Activated CD8-positive, alpha-beta memory T cell treated with anti-CD3 and anti-CD28 coated beads, Interleukin-2, amount 10 ng/mL, durations not matched to agents 7 days and 5 days (primary cell): ENCODE measurements at regions not wholly inside any gene's neighbourhood (a gene's known extent, or its start where the extent isn't known, plus 50 kb on each side); places are given as distances from the start of the nearest gene placed in this dataset.
"Not testable (repeated sequence)": the region's sequence is repeated elsewhere in the genome, so short reads cannot be mapped to it uniquely, and the experiment has no call there.

Source experiments
- ATAC-seq: fragments of 150-1000 bp; cut with Tn5 transposase; one replicate; pipeline ENCODE4 v1.10.0; 2021; ENCODE audit warnings: moderate library complexity
- CTCF ChIA-PET: fragments of 350-600 bp; sonication (Branson Sonifier 250); formaldehyde crosslinking; loops from one replicate; lab custom pipeline; 2021; ENCODE audit warnings: antibody characterized with exemption; lab: Charles Lee
- DNase-seq: peaks from one replicate; pipeline ENCODE4 v3.0.0-alpha.2; 2020
- H3K27ac Mint-ChIP-seq: one replicate; pipeline ENCODE4 v1.8.0; 2021; ENCODE audit warnings: mild to moderate bottlenecking, mixed read lengths
- H3K27me3 Mint-ChIP-seq: one replicate; pipeline ENCODE4 v1.8.0; 2021; ENCODE audit warnings: mixed read lengths
- H3K36me3 Mint-ChIP-seq: one replicate; pipeline ENCODE4 v1.8.0; 2021; ENCODE audit warnings: mild to moderate bottlenecking, mixed read lengths
- H3K4me1 Mint-ChIP-seq: one replicate; pipeline ENCODE4 v1.8.0; 2021; ENCODE audit warnings: mixed read lengths
- H3K4me3 Mint-ChIP-seq: one replicate; pipeline ENCODE4 v1.8.0; 2021; ENCODE audit warnings: mild to moderate bottlenecking, moderate library complexity, mixed read lengths
- H3K9me3 Mint-ChIP-seq: one replicate; pipeline ENCODE4 v1.8.0; 2022; ENCODE audit warnings: low read depth, mixed read lengths

DNA sequence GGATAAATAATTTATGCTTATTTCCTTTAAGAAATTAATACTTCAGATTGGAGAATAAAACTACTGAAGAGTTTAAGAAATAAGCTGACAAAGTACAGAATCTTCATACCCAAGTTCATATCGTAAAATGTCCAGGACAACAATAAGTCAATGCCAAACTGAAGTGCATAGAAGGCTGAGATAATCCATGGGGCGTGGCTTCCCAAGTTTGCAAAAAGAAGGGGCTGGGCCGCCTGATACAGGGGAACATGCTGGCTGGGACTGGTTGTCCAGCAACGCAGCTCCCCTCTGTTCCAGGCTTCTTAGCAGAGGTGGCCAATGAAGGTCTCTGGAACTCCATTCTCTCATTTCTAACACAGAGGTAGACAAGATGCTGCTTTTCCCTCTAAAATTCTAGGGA lies 189.5 kb upstream of the SPOPL start:
- H3K27ac Mint-ChIP-seq, result no peak overlapping the region
- no peaks in the 10 kb centered on the region for H3K27me3 Mint-ChIP-seq
- H3K4me3 Mint-ChIP-seq, result no peak overlapping the region
- H3K36me3 Mint-ChIP-seq, result no peaks in the 10 kb centered on the region
- no peak for ATAC-seq
- H3K9me3 Mint-ChIP-seq, result peaks cover 2% of the 10 kb centered on the region
- CTCF ChIA-PET, result no interaction called here
- H3K4me1 Mint-ChIP-seq, result no peaks in the 10 kb centered on the region
- no peak for DNase-seq

DNA sequence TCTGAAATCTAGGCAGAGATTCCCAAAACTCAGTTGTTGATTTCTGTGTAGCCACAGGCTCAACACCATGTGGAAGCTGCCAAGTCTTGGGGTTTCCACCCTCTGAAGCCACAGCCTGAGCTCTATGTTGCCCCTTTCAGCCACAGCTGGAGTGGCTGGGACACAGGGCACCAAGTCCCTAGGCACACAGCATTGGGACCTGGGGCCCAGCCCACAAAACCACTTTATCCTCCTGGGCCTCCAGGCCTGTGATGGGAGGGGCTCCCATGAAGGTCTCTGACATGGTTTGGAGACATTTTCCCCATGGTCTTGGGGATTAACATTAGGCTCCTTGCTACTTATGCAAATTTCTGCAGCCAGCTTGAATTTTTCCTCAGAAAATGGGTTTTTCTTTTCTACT lies 186.0 kb upstream of the SPOPL start:
- not testable (repeated sequence) for H3K27ac Mint-ChIP-seq, H3K4me1 Mint-ChIP-seq, H3K36me3 Mint-ChIP-seq

DNA sequence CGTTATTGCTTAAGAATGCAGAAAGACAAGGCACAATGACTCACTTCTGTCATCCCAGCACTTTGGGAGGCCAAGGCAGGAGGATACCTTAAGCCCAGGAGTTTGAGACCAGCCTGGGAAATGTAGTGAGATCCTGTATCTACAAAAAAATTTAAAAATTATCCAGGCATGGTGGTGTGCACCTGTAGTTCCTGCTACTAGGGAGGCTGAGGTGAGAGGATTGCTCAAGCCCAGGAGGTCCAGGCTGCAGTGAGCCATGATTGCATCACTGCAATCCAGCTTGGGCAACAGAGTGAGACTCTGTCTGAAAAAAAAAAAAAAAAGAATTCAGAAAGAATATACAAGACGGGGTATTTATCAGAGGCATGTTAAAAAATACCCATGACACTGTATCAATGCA lies 182.0 kb upstream of the SPOPL start:
- H3K4me3 Mint-ChIP-seq, result no peak overlapping the region
- H3K36me3 Mint-ChIP-seq, result no peaks in the 10 kb centered on the region
- peaks cover 3% of the 10 kb centered on the region for H3K9me3 Mint-ChIP-seq
- no peak for ATAC-seq
- no peaks in the 10 kb centered on the region for H3K4me1 Mint-ChIP-seq
- CTCF ChIA-PET, result no interaction called here
- DNase-seq, result no peak
- no peak overlapping the region for H3K27ac Mint-ChIP-seq
- no peaks in the 10 kb centered on the region for H3K27me3 Mint-ChIP-seq

More for the DNA sequence above, 186.0 kb upstream of the SPOPL start:
- DNase-seq, H3K27me3 Mint-ChIP-seq, H3K9me3 Mint-ChIP-seq, H3K4me3 Mint-ChIP-seq, ATAC-seq, CTCF ChIA-PET: not testable (repeated sequence)

DNA sequence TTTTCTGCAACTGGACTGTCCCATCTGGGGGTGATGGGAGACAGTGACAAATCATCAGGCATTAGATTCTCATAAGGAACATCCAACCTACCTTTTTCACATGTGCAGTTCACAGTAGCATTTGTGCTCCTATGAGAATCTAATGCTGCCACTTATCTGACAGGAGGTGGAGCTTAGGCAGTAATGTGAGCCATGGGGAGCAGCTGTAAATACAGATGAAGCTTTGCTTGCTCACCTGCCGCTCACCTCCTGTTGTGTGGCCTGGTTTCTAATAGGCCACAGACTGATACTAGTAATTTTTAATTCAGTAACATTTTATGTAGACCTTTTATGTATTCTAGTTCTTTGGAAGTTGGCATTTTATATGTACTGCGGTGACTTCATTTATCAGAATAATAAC lies 180.1 kb upstream of the SPOPL start:
- H3K4me1 Mint-ChIP-seq, result no peaks in the 10 kb centered on the region
- no peak for ATAC-seq
- CTCF ChIA-PET, result no interaction called here

DNA sequence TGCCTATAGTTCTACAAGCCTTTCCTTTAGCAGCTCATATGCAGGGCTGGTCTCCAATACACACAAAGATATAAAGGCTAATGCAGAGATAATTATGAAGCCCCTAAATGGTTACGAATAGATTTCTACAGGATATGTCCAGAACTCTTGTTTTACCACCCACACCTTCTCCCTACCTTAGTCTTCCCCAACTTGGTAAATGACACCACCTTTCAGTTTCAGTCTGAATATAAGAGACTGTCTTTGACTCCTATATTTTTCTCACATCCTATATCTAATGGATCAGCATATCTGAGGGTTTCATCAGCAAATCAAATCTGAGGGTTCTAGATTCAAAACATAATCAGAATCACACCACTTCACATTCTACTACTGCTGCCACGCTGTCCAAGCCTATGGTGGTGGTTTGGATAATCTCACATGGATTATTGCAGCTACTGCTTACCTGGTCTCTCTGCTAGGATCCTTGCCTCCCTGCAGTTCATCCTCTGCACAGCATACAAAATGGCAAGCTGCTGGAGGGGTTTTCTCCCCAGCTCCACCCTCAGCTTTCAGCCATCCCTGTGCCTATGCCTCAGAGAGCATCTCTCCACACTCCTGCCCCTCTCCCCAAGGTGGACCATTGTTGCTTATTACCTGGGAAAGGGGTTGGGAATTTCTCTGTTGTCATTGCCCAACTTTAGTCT lies 178.0 kb upstream of the SPOPL start:
- no peaks in the 10 kb centered on the region for H3K4me1 Mint-ChIP-seq
- CTCF ChIA-PET, result no interaction called here

More for the DNA sequence above, 180.1 kb upstream of the SPOPL start:
- no peak for DNase-seq
- no peaks in the 10 kb centered on the region for H3K27me3 Mint-ChIP-seq
- peaks cover 2% of the 10 kb centered on the region for H3K9me3 Mint-ChIP-seq
- no peaks in the 10 kb centered on the region for H3K36me3 Mint-ChIP-seq
- no peak overlapping the region for H3K4me3 Mint-ChIP-seq
- no peak overlapping the region for H3K27ac Mint-ChIP-seq

DNA sequence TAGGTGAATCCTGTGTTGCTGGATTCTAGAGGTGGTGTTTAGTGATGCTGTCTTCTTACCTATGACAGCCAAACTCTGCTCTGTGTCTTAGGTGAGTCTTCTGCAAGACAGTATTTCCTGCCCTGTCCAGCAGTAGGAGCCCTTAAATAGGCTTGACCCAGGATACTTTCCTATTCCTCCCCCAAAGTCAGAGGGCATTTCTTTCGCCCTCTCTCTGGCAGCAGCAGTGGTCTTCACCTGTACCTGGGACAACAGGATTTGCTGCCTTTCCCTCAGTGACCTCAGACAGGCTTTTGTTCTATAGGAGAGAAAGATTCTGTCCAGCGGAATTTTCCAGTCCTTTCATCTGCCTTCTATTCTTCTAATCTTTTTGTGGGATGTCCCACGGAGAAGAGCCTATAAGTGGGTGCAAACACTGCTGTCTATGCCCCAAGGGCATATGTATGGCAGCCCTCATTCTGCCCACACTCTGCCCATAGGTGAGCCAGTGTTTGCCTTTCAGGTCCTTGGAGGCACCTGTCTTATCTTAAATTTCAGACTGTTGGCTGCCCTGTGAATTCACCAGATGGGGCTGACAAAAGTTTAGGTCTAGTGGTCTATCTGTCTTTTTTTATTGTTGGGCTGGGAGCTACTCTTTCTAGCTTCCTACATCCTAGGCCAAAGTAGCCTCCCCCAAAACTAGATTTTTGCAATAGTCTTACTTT lies 177.3 kb upstream of the SPOPL start:
- Mint-ChIP-seq H3K27ac (no peak overlapping the region), H3K4me1 (no peaks in the 10 kb centered on the region), H3K27me3 (no peaks in the 10 kb centered on the region), H3K36me3 (no peaks in the 10 kb centered on the region), H3K9me3 (peaks cover under 1% of the 10 kb centered on the region), H3K4me3 (no peak overlapping the region)
- no peak for DNase-seq
- CTCF ChIA-PET, result no interaction called here
- ATAC-seq, result no peak

More for the DNA sequence above, 178.0 kb upstream of the SPOPL start:
- ATAC-seq, result no peak
- no peak overlapping the region for H3K27ac Mint-ChIP-seq
- H3K9me3 Mint-ChIP-seq, result peaks cover 2% of the 10 kb centered on the region
- H3K36me3 Mint-ChIP-seq, result no peaks in the 10 kb centered on the region
- no peak overlapping the region for H3K4me3 Mint-ChIP-seq
- no peak for DNase-seq
- no peaks in the 10 kb centered on the region for H3K27me3 Mint-ChIP-seq

DNA sequence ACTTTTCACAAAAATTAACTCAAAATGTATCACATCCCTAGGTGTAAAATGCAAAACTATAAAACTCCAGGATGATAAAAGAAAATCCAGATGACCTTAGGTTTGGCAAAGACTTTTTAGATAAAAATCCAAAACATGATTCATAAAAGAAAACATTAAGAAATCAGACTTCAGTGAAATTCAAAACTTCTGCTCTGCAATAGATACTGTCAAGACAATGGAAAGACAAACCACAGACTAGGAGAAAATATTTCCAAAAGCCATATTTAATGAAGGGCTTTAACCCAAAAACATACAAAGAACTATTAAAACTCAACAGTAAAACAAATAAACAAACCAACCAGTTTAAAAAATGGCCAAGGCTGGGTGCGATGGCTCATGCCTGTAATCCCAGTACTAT lies 173.6 kb upstream of the SPOPL start:
- Mint-ChIP-seq H3K9me3 (no peaks in the 10 kb centered on the region), H3K27ac (no peak overlapping the region), H3K36me3 (no peaks in the 10 kb centered on the region), H3K27me3 (no peaks in the 10 kb centered on the region), H3K4me3 (no peak overlapping the region), H3K4me1 (no peaks in the 10 kb centered on the region)
- DNase-seq, result no peak
- CTCF ChIA-PET, result interaction anchor here (1.1 kb wide), 1 partner anchor 21 kb away, joined by 3 read pairs; no protein-coding TSS in a partner anchor
- no peak for ATAC-seq

DNA sequence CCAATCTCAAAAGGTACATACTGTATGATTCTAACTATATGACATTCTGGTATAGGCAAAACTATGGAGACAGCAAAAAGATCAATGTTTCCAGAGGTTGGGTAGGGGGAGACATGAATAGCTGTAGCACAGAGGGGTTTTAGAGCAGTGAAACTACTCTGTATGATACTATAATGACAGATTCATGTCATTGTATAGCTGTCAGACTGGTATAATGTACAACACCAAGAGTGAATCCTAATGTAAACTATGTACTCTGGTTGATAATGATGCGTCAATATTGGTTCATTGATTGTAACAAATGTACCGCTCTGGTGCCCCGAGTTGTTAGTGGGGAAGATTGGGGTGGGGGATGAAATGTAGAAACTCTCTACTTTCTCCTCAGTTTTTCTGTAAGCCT lies 172.4 kb upstream of the SPOPL start:
- Mint-ChIP-seq H3K27ac (no peak overlapping the region), H3K4me3 (no peak overlapping the region), H3K27me3 (no peaks in the 10 kb centered on the region), H3K9me3 (no peaks in the 10 kb centered on the region), H3K4me1 (no peaks in the 10 kb centered on the region), H3K36me3 (no peaks in the 10 kb centered on the region)
- ATAC-seq (no peak), DNase-seq (no peak)
- CTCF ChIA-PET, result no interaction called here

DNA sequence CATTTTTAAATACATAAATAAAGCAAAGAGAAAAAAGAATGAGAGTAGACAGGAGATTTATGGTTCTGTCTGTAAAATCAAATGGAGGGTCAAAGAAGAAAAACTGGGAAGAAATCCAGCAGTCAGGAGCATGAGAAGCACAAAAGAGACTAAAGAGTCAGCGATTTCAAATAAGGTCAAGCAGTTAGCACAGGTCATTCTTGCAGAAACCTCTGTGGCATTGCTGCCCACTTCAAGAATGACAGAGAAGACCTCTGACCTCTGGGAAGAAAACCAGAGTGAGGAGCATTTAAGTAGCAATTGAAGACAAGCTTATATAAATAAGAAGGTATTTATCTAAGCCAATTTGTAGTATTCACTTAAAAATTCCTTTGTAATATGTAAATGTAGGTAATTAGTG lies 172.0 kb upstream of the SPOPL start:
- Mint-ChIP-seq H3K36me3 (no peaks in the 10 kb centered on the region), H3K4me3 (no peak overlapping the region), H3K4me1 (no peaks in the 10 kb centered on the region), H3K9me3 (no peaks in the 10 kb centered on the region), H3K27me3 (no peaks in the 10 kb centered on the region), H3K27ac (no peak overlapping the region)
- CTCF ChIA-PET, result no interaction called here
- ATAC-seq, result no peak
- DNase-seq, result no peak

DNA sequence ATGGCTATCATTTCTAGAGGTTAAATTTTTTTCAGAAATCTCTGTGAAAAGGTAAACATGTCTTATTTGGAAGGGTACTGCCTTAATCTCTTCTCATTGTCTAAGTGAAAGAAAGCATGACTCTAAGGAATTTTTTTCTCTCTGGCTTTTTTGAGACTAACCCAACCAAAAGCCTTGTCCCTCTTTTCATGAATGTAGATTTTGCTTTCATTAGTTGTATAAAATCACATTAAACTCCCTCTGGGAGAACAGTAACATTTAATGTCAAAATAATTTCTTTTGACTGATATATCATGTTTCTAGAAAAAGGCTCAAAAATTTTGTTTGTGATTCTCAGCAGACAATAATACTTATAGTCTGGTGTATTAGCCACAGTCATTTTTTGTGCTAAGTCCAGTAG lies 168.4 kb upstream of the SPOPL start:
- ATAC-seq (no peak), DNase-seq (no peak)
- Mint-ChIP-seq H3K27me3 (no peaks in the 10 kb centered on the region), H3K27ac (no peak overlapping the region), H3K36me3 (no peaks in the 10 kb centered on the region), H3K4me1 (no peaks in the 10 kb centered on the region), H3K9me3 (no peaks in the 10 kb centered on the region), H3K4me3 (no peak overlapping the region)
- CTCF ChIA-PET, result no interaction called here

DNA sequence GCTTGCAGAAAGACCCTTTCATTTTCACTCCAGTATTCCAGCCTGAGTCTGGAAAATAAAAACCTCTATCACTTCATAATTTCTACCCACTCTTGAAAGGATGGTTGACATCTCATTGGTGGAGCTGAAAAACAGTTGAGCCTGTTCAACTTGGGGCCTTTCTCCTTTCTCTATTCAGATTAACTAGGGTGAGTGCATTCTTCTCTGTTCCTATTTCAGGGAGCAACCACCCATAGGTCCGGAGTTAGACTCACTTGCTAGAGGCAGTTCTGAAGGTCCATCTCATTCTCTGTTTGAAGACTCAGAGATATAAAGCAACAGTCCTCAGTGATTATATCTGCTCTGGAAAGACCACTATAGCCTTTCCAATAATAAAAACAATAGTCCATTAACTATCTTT lies 167.9 kb upstream of the SPOPL start:
- Mint-ChIP-seq H3K4me1 (no peaks in the 10 kb centered on the region), H3K9me3 (no peaks in the 10 kb centered on the region), H3K4me3 (no peak overlapping the region), H3K36me3 (no peaks in the 10 kb centered on the region), H3K27ac (no peak overlapping the region), H3K27me3 (no peaks in the 10 kb centered on the region)
- no peak for DNase-seq
- ATAC-seq, result no peak
- CTCF ChIA-PET, result no interaction called here

DNA sequence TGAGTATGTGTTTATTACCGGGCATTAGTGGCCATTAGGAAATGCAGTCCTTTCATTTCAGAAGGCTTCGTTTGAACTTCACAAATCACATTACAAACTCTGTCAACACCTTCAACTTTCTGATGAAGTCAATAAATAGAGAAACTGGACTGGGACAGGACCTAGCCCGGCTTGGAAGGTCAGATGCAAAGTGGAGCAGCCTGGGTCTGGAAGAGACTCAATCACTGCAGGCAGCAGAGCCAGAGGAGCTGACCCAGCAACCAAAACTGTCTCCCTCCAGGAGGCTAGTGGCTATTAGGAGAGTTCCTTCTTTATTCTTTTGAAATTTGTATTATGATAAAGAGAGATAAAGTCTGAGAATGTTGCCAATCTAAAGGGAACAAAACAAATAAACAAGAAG lies 167.2 kb upstream of the SPOPL start:
- H3K27me3 Mint-ChIP-seq, result no peaks in the 10 kb centered on the region
- H3K36me3 Mint-ChIP-seq, result no peaks in the 10 kb centered on the region
- no peak for ATAC-seq
- H3K4me3 Mint-ChIP-seq, result no peak overlapping the region
- CTCF ChIA-PET, result no interaction called here
- H3K9me3 Mint-ChIP-seq, result no peaks in the 10 kb centered on the region
- H3K27ac Mint-ChIP-seq, result no peak overlapping the region
- no peaks in the 10 kb centered on the region for H3K4me1 Mint-ChIP-seq
- no peak for DNase-seq

DNA sequence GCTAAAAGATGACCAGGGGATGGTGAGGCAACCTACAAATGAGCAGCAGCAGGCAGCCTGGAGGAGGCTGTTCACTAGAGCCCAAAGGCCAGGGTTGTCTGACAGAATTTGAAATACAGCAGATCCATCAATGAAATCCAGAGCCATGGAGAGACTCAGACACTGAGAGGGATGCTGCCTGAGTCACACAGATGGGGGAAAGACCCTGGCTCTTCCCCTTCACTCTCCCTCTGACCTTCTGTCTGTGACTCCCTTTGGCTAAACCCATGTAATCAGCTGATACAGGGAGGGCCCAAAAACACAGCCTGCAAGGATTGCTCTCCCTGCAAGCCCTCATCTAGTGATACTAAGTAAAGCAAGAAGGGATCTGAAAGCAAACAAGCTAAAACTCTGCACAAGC lies 166.5 kb upstream of the SPOPL start:
- Mint-ChIP-seq H3K36me3 (no peaks in the 10 kb centered on the region), H3K4me1 (no peaks in the 10 kb centered on the region), H3K27ac (no peak overlapping the region), H3K27me3 (no peaks in the 10 kb centered on the region), H3K9me3 (no peaks in the 10 kb centered on the region), H3K4me3 (no peak overlapping the region)
- DNase-seq, result no peak
- no peak for ATAC-seq
- CTCF ChIA-PET, result no interaction called here

DNA sequence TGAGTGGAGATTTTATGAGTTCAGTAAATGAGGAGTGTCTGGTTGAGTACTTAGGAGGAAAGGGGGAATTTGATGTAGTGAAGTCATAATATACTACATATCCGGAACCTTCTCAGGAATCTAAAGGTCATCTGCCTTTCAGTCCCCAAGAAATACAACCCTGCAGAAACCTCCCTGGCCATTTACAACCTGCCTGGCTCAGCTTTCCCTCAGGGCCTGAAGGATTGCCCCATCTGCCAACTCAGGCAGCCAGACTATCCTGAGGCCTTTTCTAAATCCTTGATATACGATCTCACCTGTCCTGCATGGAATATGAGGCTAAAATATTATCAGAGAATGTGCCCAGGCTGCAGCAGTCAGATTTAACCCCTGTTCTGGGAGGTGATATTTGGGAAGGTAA lies 165.4 kb upstream of the SPOPL start:
- DNase-seq, result no peak
- Mint-ChIP-seq H3K36me3 (no peaks in the 10 kb centered on the region), H3K9me3 (no peaks in the 10 kb centered on the region), H3K27me3 (no peaks in the 10 kb centered on the region), H3K4me3 (no peak overlapping the region), H3K4me1 (no peaks in the 10 kb centered on the region), H3K27ac (no peak overlapping the region)
- CTCF ChIA-PET, result no interaction called here
- ATAC-seq, result no peak
